ENCODE measurements at regions not wholly inside any gene's neighbourhood (a gene's known extent, or its start where the extent isn't known, plus 50 kb on each side); places are given as distances from the start of the nearest gene placed in this dataset.

DNA sequence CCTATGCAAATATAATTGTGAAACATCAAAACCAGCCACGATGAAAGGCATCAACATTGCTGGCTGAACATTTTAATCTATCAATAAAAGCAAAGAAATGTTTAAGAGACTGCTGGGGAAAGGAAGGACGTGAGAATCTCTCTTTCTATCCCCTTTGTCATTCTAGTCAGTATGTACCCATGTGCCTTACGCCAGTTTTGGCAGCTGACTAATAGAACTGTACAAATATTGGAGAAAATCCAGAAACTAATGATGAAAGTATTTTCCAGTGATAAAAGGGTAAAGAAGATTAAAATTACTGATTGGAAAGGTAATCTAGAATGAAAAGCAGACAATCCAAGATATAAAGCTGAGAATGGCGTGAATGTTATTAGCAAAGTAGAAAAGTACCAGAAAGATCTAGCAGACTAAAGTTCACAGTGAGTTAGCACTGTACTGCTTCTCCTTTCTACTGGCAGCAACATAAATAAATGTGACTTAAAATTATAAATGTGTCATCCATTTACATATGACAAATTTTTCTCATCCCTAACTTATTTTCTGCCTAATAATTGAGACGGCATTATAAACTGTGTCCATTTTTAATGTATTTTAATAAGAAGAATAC lies 401.9 kb upstream of the CNTN4 start:
- DNase-seq (no peak), ATAC-seq (peak; percentile 58 to 70 (median 68))
- Histone ChIP-seq H3K4me1 (peaks cover 0 to 3% (median 0%) of the 10 kb centered on the region in 4 donors), H3K4me3 (no peak overlapping the region), H3K27me3 (no peaks in the 10 kb centered on the region), H3K9me3 (no peaks in the 10 kb centered on the region), H3K27ac (no peak overlapping the region), H3K36me3 (no peaks in the 10 kb centered on the region)
- TF ChIP-seq, protein P1, sequence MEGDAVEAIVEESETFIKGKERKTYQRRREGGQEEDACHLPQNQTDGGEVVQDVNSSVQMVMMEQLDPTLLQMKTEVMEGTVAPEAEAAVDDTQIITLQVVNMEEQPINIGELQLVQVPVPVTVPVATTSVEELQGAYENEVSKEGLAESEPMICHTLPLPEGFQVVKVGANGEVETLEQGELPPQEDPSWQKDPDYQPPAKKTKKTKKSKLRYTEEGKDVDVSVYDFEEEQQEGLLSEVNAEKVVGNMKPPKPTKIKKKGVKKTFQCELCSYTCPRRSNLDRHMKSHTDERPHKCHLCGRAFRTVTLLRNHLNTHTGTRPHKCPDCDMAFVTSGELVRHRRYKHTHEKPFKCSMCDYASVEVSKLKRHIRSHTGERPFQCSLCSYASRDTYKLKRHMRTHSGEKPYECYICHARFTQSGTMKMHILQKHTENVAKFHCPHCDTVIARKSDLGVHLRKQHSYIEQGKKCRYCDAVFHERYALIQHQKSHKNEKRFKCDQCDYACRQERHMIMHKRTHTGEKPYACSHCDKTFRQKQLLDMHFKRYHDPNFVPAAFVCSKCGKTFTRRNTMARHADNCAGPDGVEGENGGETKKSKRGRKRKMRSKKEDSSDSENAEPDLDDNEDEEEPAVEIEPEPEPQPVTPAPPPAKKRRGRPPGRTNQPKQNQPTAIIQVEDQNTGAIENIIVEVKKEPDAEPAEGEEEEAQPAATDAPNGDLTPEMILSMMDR (IDR thresholded peaks at IDR 0.05), result no peak
- TF ChIP-seq POLR2A (IDR thresholded peaks at IDR 0.05), result no peak
- intact Hi-C loops (cut with DNase I), result no loop called here
- 28% methylated on average over 5 of the region's 5 CpGs for WGBS (ENCODE audit: insufficient coverage, low coverage, low lambda C conversion rate, missing lambda C conversion rate)

DNA sequence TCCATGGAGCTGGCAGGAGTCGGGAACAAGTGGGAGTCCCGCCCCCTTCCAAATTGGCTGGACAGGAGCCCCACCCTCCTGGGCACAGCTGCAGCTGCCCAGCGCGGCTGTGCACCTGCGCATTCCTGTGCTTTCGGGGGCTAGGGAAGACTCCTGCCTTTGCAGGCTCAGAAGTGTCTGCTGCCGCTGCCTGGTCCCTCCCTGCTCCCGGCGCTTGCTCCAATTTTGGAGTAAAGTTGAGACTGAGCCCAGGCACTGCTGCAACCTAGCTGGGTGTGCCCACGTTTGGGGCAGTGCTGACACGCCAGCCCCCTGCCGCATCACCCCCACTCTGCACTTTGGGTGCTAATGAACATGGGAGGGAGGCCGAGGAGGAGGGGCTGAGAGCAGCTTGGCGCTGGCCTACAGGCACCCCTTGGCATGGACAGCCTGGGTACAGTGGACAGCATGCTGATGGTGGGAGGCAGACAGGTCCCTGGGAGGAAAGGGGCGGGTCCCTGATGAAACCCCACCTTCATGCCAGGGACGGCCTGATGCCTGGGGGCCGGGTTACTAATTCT lies 399.2 kb upstream of the CNTN4 start:
- WGBS (ENCODE audit: insufficient coverage, low coverage, low lambda C conversion rate, missing lambda C conversion rate), result 80% methylated on average over 1 of the region's 17 CpGs
- TF ChIP-seq, protein P1 (IDR thresholded peaks at IDR 0.05), result no peak
- TF ChIP-seq POLR2A (IDR thresholded peaks at IDR 0.05), result no peak
- Histone ChIP-seq H3K9me3 (no peaks in the 10 kb centered on the region), H3K4me3 (no peak overlapping the region), H3K36me3 (no peaks in the 10 kb centered on the region), H3K4me1 (peaks cover 0 to 3% (median 0%) of the 10 kb centered on the region in 4 donors), H3K27me3 (no peaks in the 10 kb centered on the region), H3K27ac (no peak overlapping the region)
- intact Hi-C loops (cut with DNase I), result no loop called here
- ATAC-seq, result peak in 1 of 4 donors; percentile 36
- no peak for DNase-seq

DNA sequence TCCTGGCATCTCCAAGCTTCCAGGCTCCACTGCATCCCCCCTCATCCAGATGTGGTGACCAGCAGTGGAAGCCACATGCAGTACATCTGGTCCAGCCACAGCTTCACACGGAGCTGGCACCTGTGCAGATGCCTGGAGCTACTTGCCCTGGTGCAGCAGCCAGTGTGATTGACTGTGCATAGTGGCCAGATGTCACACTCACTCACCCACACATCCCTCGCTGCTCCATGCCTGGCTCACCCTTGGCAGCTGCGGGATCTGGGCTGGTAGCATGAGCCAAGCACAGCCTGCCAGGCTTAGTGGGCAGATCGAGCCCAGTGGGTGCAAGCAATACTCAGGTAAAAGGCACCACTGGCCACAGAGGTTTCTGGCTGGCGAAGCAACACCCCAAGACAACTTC lies 398.0 kb upstream of the CNTN4 start:
- Histone ChIP-seq H3K9me3 (no peaks in the 10 kb centered on the region), H3K36me3 (no peaks in the 10 kb centered on the region), H3K27me3 (no peaks in the 10 kb centered on the region), H3K4me1 (peaks cover 0 to 3% (median 0%) of the 10 kb centered on the region in 4 donors), H3K27ac (no peak overlapping the region), H3K4me3 (no peak overlapping the region)
- WGBS (ENCODE audit: insufficient coverage, low coverage, low lambda C conversion rate, missing lambda C conversion rate), result 50% methylated on average over 1 of the region's 5 CpGs
- no peak for DNase-seq
- intact Hi-C loops (cut with DNase I), result no loop called here
- TF ChIP-seq POLR2A (IDR thresholded peaks at IDR 0.05), result no peak
- TF ChIP-seq, protein P1 (IDR thresholded peaks at IDR 0.05), result no peak
- ATAC-seq, result peak in 1 of 4 donors; percentile 34

DNA sequence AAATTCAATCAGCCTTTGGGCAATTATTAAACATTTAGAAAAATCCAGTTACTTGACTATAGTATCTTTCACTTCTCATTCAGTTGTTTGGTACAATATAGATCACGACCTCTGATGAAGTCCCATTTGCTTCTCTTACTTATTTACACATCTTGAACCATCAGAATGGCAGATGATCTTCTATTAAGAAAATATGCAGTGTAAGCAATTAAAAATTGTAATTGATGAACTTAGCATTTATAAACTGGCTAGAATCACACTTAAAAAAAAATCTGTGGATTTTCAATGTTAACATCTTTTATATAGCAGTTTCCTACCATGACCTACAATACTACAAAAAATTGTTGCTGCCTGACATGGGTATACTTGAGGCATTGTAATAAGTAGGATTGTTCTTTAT lies 395.5 kb upstream of the CNTN4 start:
- TF ChIP-seq, protein P1 (IDR thresholded peaks at IDR 0.05), result no peak
- no peak for TF ChIP-seq POLR2A (IDR thresholded peaks at IDR 0.05)
- no peaks in the 10 kb centered on the region for H3K36me3 ChIP-seq
- DNase-seq, result no peak
- 38% methylated on average over 1 of the region's 1 CpG for WGBS (ENCODE audit: insufficient coverage, low coverage, low lambda C conversion rate, missing lambda C conversion rate)
- no peaks in the 10 kb centered on the region for H3K27me3 ChIP-seq
- peaks cover 0 to 5% (median 0%) of the 10 kb centered on the region in 4 donors for H3K9me3 ChIP-seq
- no peak overlapping the region for H3K4me3 ChIP-seq
- H3K4me1 ChIP-seq, result no peaks in the 10 kb centered on the region
- intact Hi-C loops (cut with DNase I), result no loop called here
- no peak overlapping the region for H3K27ac ChIP-seq
- no peak for ATAC-seq

All from right lobe of liver (tissue), 6 donors.